ENCODE measurements at regions not wholly inside any gene's neighbourhood (a gene's known extent, or its start where the extent isn't known, plus 50 kb on each side); places are given as distances from the start of the nearest gene placed in this dataset.

DNA sequence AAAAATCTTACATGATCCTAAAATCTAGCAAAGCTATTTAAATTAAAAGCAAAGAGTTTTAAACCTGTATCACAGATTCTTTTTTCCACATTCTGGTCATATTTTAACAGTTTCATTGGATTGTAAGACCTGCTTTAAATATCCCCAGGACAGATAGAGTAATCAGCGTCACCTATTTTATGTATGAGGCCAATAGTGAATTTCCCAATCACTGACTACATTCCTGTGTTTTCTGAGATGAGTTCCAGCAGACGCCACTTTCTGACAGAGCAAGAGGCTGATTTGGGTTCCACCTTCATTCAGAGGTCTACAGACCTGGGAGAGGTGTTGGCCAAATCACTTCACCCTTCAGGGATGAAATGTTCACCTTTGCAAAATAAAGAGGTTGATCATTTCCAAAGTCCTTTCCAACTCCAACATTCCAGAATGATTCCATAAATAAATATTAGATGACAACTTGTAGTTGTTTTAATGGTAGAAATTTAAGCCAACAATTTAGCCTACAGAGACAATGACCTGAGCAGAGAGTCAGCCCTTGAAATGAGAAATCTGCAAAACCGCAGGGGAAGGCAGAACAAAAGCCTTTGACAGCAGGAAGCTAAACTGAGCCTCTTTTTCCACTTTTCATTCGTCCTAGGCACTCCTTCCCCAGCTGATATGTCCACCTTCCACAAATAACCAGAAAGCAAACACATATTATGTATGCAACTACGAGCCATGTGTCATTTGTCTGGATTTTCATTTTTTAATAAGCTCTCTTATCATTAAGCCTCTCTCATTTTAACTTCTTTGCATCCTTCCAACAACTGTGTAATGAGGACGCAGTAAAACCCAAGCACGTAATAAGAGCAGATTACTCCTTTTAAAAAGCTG lies 105.2 kb downstream of the TFAP2A start:
- Histone ChIP-seq H3K4me1 (no peaks in the 10 kb centered on the region), H3K36me3 (no peaks in the 10 kb centered on the region), H3K9me3 (no peaks in the 10 kb centered on the region), H3K27me3 (no peaks in the 10 kb centered on the region), H3K4me3 (no peak overlapping the region), H3K27ac (no peak overlapping the region)
- no peak for DNase-seq (ENCODE audit: low spot score in 2 of 2)
- TF ChIP-seq, protein P1, sequence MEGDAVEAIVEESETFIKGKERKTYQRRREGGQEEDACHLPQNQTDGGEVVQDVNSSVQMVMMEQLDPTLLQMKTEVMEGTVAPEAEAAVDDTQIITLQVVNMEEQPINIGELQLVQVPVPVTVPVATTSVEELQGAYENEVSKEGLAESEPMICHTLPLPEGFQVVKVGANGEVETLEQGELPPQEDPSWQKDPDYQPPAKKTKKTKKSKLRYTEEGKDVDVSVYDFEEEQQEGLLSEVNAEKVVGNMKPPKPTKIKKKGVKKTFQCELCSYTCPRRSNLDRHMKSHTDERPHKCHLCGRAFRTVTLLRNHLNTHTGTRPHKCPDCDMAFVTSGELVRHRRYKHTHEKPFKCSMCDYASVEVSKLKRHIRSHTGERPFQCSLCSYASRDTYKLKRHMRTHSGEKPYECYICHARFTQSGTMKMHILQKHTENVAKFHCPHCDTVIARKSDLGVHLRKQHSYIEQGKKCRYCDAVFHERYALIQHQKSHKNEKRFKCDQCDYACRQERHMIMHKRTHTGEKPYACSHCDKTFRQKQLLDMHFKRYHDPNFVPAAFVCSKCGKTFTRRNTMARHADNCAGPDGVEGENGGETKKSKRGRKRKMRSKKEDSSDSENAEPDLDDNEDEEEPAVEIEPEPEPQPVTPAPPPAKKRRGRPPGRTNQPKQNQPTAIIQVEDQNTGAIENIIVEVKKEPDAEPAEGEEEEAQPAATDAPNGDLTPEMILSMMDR (IDR thresholded peaks at IDR 0.05), result no peak
- intact Hi-C loops (cut with DNase I), result no loop called here

GRCh38 chr6:10307476-10307875 lies 107.4 kb downstream of the TFAP2A start:
- H3K4me3 ChIP-seq, result no peak overlapping the region
- DNase-seq (ENCODE audit: low spot score in 2 of 2), result no peak
- no peaks in the 10 kb centered on the region for H3K9me3 ChIP-seq
- H3K27ac ChIP-seq, result no peak overlapping the region
- H3K4me1 ChIP-seq, result no peaks in the 10 kb centered on the region
- TF ChIP-seq, protein P1 (IDR thresholded peaks at IDR 0.05), result no peak
- intact Hi-C loops (cut with DNase I), result no loop called here
- H3K27me3 ChIP-seq, result no peaks in the 10 kb centered on the region
- no peaks in the 10 kb centered on the region for H3K36me3 ChIP-seq

DNA sequence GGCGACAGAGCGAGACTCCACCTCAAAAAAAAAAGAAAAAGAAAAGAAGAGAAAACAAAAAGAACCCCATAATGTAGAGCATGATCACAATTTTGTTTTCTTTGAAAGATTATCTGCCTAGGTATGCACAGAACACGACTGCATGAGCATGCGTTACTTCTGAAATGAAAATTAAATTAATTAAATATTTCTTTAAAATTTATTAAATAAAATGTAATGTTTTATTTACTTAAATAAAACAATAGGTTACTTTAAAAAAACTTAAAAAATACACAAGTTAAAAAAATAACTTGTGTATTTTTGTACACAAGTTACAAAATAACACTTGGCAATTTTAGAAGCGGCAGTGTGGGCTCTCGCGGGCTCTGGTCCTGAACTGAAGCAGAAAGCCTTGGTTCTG lies 107.8 kb downstream of the TFAP2A start:
- Histone ChIP-seq H3K27me3 (no peaks in the 10 kb centered on the region), H3K9me3 (no peaks in the 10 kb centered on the region), H3K36me3 (no peaks in the 10 kb centered on the region), H3K4me1 (no peaks in the 10 kb centered on the region), H3K4me3 (no peak overlapping the region), H3K27ac (no peak overlapping the region)
- TF ChIP-seq, protein P1 (IDR thresholded peaks at IDR 0.05), result no peak
- DNase-seq (ENCODE audit: low spot score in 2 of 2), result no peak
- intact Hi-C loops (cut with DNase I), result no loop called here

- Histone ChIP-seq H3K4me3 (no peak overlapping the region), H3K27ac (no peak overlapping the region), H3K9me3 (no peaks in the 10 kb centered on the region), H3K4me1 (no peaks in the 10 kb centered on the region), H3K36me3 (no peaks in the 10 kb centered on the region), H3K27me3 (no peaks in the 10 kb centered on the region)
- TF ChIP-seq, protein P1 (IDR thresholded peaks at IDR 0.05), result no peak
- intact Hi-C loops (cut with DNase I), result no loop called here
- no peak for DNase-seq (ENCODE audit: low spot score in 2 of 2)
Measured at GRCh38 chr6:10305790-10306415, 109.0 kb downstream of the TFAP2A start.

- Histone ChIP-seq H3K4me1 (no peaks in the 10 kb centered on the region), H3K27ac (no peak overlapping the region), H3K36me3 (no peaks in the 10 kb centered on the region), H3K9me3 (no peaks in the 10 kb centered on the region), H3K27me3 (no peaks in the 10 kb centered on the region), H3K4me3 (no peak overlapping the region)
- DNase-seq (ENCODE audit: low spot score in 2 of 2), result no peak
- intact Hi-C loops (cut with DNase I), result no loop called here
- TF ChIP-seq, protein P1 (IDR thresholded peaks at IDR 0.05), result no peak
Measured at GRCh38 chr6:10303608-10304506, 111.0 kb downstream of the TFAP2A start.

Data from ascending aorta (tissue), 2 donors.